LNCAP (cell line): ENCODE measurements at regions not wholly inside any gene's neighbourhood (a gene's known extent, or its start where the extent isn't known, plus 50 kb on each side); places are given as distances from the start of the nearest gene placed in this dataset.

Experiments
- CTCF ChIP-seq: fragments of 450-650 bp; IDR thresholded peaks from 2 replicates; pipeline ENCODE4 v1.5.1; 2017; ENCODE audit warnings: mild to moderate bottlenecking

GRCh38 chr6:121616406-121616805, 181.0 kb downstream of the GJA1 start:
- no peak for TF ChIP-seq CTCF

GRCh38 chr6:121617388-121617787, 181.9 kb downstream of the GJA1 start:
- no peak for TF ChIP-seq CTCF

- TF ChIP-seq CTCF, result no peak
Measured at GRCh38 chr6:121619013-121619412, 183.6 kb downstream of the GJA1 start.

GRCh38 chr6:121619987-121620740, 184.7 kb downstream of the GJA1 start:
- TF ChIP-seq CTCF, result no peak

GRCh38 chr6:121627761-121628160, 192.3 kb downstream of the GJA1 start:
- TF ChIP-seq CTCF, result no peak

GRCh38 chr6:121630716-121631115, 195.3 kb downstream of the GJA1 start:
- no peak for TF ChIP-seq CTCF

- no peak for TF ChIP-seq CTCF
Measured at GRCh38 chr6:121633309-121633708, 197.9 kb downstream of the GJA1 start.

GRCh38 chr6:121635355-121635754, 199.9 kb downstream of the GJA1 start:
- no peak for TF ChIP-seq CTCF
